ENCODE measurements at regions not wholly inside any gene's neighbourhood (a gene's known extent, or its start where the extent isn't known, plus 50 kb on each side); places are given as distances from the start of the nearest gene placed in this dataset.

DNA sequence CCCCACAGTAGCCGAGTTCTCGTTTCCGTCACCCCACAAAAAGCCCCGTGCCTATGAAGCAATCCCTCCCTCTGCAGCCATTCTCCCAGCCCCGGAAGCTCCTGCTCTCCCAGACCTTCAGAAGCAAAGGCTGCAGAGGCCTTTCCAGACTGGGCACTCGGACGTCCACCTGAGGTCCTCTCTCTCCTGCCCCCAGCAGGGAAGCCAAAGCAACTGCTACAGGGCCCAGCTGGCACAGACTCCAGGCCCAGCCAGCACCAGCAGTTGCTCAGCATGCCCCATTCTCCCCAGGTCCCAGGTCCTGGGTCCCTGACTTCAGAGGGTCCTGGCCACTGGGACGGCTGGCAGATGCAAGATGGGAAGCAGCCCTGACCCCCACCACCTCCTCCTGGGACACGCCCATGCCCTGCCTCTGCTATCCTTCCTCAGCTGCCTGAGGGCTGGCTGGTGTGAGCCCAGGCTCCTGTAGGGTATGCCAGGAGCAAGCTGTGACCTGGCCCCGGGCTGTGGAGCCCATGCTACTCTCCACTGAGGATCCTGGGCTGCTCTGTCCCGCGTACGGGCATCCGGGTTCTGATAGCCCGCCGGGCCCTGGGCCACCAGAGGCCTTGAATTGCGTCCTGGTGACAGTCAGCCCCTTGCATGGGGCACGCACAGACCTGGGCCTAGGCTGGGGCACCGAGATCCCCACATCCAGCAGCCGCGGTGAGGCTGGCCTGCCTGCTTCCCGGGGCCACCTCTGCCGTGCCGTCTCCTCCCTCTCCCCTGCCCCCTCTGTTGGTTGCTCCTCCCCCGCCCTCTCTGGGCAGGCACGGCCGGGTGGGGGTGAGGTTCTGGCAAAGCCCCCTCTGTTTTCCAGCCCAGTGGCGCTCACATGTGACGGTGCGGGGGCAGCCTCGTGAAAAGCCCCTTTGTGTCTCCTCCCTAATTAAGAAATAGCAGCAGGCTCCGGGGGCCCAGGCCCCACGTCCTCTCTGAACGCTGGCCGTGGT, 1310.3 kb downstream of the BRD1 start:
- H3K27me3 Mint-ChIP-seq, result no peaks in the 10 kb centered on the region
- H3K36me3 Mint-ChIP-seq, result no peaks in the 10 kb centered on the region
- H3K9me3 Mint-ChIP-seq, result no peaks in the 10 kb centered on the region
- peak overlapping the region in 1 of 4 donors; percentile 66 for H3K4me3 Mint-ChIP-seq
- H3K4me1 Mint-ChIP-seq, result no peaks in the 10 kb centered on the region
- H3K27ac Mint-ChIP-seq, result no peak overlapping the region

DNA sequence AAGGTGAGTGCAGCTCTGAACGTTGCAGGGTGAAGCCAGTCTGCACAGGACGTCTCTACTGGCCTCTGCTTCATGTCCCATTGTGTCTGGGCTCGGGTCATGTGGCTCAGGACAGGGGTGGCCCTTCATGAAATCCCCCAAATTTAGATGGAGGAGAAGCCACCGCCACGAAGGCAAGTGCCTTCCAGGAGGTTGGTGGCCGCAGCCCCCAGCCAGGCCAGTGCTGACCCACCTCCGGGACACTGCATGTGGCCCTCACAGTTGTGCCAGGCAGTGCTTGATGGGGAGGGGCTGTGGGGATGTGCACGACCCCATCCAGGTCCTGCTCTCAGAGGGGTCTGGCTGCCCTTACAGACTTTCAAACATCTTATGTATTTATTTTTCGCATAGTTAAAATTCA, 1311.1 kb downstream of the BRD1 start:
- Mint-ChIP-seq H3K4me1 (no peaks in the 10 kb centered on the region), H3K27ac (peak overlapping the region in 1 of 3 donors; percentile 5), H3K36me3 (no peaks in the 10 kb centered on the region), H3K9me3 (no peaks in the 10 kb centered on the region), H3K27me3 (no peaks in the 10 kb centered on the region), H3K4me3 (no peak overlapping the region)

DNA sequence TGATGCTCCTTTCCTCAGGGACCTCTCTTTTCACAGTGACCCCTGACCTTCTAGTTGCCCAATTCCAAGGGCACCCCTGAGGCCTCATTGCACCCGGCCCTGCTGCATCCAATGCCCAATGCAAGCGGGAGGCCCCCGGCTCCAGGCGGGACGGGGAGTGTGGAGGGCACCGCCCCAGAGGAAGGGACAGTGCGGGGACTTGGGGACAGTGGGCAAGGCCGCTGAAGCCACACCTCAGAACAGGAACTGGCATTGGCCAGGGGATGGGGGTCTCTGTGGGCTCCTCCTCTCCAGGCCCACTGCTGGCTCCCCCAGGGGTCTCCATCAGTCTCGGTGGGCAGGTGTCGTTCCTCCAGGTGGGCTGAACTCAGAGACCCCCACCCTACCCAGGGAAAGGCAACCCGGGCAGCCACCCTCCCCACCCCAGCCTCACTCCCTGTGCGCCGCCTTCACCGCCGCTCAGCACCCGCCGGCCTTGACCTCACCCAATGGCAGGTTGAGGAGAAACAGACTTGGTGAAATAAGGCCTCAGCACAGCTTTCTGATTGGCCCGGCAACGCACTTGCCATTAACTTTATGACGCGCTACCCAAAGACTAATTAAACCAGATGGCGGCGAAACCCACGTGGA, 1312.0 kb downstream of the BRD1 start:
- H3K4me3 Mint-ChIP-seq, result no peak overlapping the region
- no peaks in the 10 kb centered on the region for H3K4me1 Mint-ChIP-seq
- no peak overlapping the region for H3K27ac Mint-ChIP-seq
- H3K36me3 Mint-ChIP-seq, result no peaks in the 10 kb centered on the region
- H3K27me3 Mint-ChIP-seq, result no peaks in the 10 kb centered on the region
- H3K9me3 Mint-ChIP-seq, result no peaks in the 10 kb centered on the region

DNA sequence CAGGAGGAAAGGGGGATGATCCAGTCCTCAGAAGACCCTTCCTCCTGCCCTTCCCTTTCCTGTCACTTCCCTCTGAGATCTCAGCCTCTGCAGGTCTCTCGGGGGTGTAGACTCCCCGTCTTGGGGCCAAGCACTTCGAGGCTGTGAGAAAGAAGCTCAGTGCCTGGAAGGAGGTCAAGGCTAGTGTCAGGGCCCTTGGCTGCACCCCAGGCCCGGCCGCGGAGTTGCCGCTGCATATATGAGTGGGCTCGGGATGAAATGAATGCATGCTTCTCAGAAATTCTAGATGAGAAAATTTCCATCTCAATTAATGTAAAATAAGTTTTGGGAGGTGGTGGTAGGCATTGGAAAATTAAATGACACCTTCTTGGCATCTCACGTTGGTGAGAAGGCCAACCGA, 1313.7 kb downstream of the BRD1 start:
- no peak overlapping the region for H3K27ac Mint-ChIP-seq
- no peaks in the 10 kb centered on the region for H3K36me3 Mint-ChIP-seq
- no peaks in the 10 kb centered on the region for H3K4me1 Mint-ChIP-seq
- no peaks in the 10 kb centered on the region for H3K27me3 Mint-ChIP-seq
- no peak overlapping the region for H3K4me3 Mint-ChIP-seq
- H3K9me3 Mint-ChIP-seq, result no peaks in the 10 kb centered on the region

DNA sequence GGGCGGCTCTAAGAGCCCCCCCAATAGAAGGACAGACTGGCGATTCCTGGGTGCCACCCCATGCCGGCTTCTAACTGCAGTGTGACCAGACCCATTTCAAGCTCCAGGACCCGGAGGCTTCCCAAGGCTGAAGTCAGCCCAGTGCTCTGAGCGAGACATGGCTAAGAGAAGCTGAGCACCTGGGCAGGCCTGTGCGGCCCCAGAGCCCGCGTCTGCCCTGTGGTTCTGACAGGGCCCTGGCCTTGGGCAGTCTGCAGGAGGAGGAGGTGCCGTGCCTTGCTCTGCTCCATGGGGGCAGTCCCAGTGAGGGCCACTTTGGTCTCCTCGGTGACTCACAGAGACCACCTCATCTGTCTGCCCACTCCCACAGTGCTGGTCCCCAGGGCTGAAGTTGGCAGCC, 1314.2 kb downstream of the BRD1 start:
- Mint-ChIP-seq H3K4me3 (no peak overlapping the region), H3K27me3 (no peaks in the 10 kb centered on the region), H3K9me3 (no peaks in the 10 kb centered on the region), H3K4me1 (no peaks in the 10 kb centered on the region), H3K36me3 (no peaks in the 10 kb centered on the region), H3K27ac (no peak overlapping the region)

DNA sequence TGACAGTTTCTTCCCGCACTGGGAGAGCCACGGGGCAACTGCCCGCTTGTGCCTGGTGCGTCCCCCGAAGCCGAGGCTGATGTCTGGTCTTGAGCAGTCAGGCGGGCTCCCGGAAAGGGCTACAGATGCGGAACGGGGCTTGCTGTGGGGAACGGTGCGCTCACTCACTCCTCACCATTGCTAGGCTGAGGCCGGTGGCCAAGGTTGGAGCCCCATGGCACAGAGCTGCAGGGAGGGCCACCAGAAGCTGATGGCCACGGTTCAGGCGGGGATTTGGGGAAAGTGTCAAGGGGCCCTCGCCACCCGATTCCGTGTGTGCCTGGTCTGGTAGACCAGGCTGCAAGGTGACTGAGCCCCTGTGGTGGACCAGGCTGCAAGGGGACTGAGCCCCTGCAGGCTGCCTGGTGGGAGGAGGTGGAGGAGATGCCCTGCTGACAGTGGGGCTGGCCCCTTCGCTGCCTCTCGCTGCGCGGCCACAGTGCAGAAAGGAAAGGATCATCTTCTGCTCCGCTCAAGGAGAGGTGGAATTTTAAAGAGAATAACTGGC, 1315.8 kb downstream of the BRD1 start:
- no peak overlapping the region for H3K4me3 Mint-ChIP-seq
- no peak overlapping the region for H3K27ac Mint-ChIP-seq
- H3K27me3 Mint-ChIP-seq, result no peaks in the 10 kb centered on the region

DNA sequence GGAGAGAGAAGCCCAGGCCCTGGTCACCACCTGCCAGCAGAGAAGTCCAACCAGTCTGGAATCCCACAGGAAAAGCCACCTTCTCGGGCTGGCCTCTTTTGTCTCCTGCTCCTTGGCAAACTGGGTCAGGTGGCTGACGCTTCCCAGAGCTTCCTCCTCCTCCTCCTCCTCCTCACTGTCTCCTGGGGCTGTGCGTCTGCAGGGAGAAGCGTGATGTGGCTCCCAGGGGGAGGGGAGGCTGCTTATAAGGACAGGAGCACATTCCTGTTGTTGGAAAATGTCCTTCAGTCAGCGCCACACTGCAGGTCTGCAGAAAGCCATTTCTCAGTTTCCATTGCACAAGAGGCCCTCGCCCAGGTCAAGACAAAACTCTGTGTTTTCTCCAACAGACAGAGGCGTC, 1316.5 kb downstream of the BRD1 start:
- Mint-ChIP-seq H3K9me3 (no peaks in the 10 kb centered on the region), H3K4me3 (no peak overlapping the region), H3K27me3 (no peaks in the 10 kb centered on the region)

More for the DNA sequence above, 1315.8 kb downstream of the BRD1 start:
- Mint-ChIP-seq H3K9me3 (no peaks in the 10 kb centered on the region), H3K4me1 (no peaks in the 10 kb centered on the region), H3K36me3 (no peaks in the 10 kb centered on the region)

DNA sequence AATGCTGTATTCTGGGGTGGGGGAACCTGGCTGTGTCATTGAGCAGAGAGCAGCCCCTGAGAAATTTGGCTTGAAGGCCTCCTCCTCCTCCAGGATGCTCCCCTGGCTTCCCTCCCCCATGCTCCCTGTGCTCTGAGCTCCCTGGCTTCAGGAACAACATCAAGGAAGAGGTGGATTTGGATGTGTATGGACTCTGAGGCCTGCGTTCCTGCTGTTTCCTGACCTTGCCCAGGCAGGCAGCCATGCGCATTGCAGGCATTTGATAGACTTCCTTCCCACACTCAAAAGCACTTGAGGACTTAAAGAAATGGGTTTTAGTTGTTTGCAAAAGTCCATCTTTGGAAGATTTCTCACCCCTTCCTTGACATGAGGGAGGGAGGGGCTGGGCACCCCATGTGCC, 1317.1 kb downstream of the BRD1 start:
- Mint-ChIP-seq H3K27me3 (no peaks in the 10 kb centered on the region), H3K4me1 (no peaks in the 10 kb centered on the region), H3K9me3 (no peaks in the 10 kb centered on the region), H3K27ac (no peak overlapping the region), H3K36me3 (no peaks in the 10 kb centered on the region), H3K4me3 (no peak overlapping the region)

More for the DNA sequence above, 1316.5 kb downstream of the BRD1 start:
- Mint-ChIP-seq H3K27ac (no peak overlapping the region), H3K4me1 (no peaks in the 10 kb centered on the region), H3K36me3 (no peaks in the 10 kb centered on the region)

DNA sequence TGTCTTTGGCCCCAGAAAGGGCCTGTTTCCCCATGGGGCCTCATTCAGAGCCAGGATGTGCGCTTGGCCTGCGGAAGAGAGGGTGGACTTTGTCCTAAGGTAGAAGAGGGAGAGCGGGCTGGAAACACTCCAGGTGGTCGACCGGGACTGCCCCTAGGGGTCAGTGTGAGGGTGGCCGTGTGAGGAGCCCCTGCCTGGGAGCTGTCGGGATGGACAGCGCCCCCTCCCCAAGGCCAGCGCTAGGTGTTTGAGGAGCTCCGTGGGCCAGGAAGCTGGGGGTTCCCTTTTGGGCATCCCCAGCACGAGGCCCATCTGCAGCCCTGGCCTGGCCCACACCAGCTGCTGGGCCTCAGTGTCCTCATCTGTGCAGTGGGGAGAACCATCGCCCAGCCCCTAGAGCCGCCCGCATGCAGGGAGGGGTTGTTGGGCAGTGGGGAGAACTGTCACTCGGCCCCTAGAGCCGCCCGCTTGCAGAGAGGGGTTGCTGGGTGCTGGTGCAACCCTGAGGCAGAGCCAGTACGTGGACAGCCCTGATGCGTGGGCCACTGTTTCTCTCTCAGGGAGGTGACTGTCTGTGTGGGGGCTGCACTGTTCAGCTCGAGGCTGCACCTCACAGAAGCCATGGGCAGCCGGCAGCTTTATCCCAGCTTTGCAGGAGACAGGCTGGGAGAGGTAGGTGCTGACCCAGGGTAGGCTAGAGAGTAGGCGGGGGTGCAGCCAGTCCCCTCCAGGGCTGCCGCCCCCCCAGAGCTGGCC, 1319.9 kb downstream of the BRD1 start:
- Mint-ChIP-seq H3K4me1 (no peaks in the 10 kb centered on the region), H3K4me3 (no peak overlapping the region), H3K27me3 (peaks cover 1% of the 10 kb centered on the region), H3K27ac (no peak overlapping the region), H3K36me3 (no peaks in the 10 kb centered on the region), H3K9me3 (no peaks in the 10 kb centered on the region)

DNA sequence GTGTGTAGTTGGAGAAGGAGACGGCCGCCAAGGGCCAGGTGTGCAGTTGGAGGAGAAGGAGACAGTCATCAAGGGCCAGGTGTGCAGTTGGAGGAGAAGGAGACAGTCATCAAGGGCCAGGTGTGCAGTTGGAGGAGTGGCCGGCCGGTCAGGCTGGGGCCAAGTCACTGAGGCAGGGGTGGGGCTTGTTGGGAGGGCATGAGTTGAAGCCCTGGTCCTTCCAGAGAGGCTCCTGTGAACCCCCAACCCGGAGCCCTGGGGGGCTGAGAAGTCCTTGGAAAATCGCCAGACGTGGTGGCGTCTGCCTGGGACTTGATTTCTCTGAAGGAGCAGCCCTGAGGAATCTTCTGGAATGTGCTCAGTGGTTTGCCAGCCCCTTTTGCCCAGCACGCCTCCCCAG, 1320.5 kb downstream of the BRD1 start:
- Mint-ChIP-seq H3K9me3 (no peaks in the 10 kb centered on the region), H3K27me3 (peaks cover 1% of the 10 kb centered on the region), H3K36me3 (no peaks in the 10 kb centered on the region), H3K4me3 (no peak overlapping the region), H3K4me1 (no peaks in the 10 kb centered on the region), H3K27ac (no peak overlapping the region)

DNA sequence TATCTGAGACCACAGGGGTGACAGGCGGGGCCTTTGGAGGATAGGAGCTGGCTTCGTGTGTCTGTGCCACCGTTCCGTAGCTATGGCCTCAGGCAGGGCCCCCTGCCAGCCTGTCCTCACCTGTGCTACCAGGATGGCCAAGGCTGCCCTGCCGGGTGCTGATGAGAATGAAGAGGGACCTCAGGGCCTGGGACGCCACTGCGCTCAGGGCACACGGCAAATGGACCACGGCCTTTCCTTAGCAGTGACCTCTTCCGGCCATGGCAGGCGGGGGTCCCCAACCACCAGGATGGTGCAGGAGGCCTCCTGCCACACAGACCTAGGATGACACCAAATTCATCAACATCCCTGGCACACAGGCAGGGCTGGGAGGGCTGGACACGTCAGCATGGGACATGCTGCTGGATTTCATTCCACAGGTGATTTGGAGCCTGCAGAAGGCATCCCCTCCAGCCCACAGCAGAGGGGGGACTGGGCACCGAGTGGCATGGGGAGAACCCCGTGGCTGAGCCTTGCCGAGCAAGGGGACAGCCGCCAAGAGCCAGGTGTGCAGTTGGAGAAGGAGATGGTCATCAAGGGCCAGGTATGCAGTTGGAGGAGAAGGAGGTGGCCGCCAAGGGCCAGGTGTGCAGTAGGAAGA, 1321.0 kb downstream of the BRD1 start:
- H3K36me3 Mint-ChIP-seq, result no peaks in the 10 kb centered on the region
- H3K27me3 Mint-ChIP-seq, result peaks cover 1% of the 10 kb centered on the region
- H3K4me1 Mint-ChIP-seq, result no peaks in the 10 kb centered on the region
- H3K4me3 Mint-ChIP-seq, result no peak overlapping the region
- H3K9me3 Mint-ChIP-seq, result no peaks in the 10 kb centered on the region
- H3K27ac Mint-ChIP-seq, result no peak overlapping the region

DNA sequence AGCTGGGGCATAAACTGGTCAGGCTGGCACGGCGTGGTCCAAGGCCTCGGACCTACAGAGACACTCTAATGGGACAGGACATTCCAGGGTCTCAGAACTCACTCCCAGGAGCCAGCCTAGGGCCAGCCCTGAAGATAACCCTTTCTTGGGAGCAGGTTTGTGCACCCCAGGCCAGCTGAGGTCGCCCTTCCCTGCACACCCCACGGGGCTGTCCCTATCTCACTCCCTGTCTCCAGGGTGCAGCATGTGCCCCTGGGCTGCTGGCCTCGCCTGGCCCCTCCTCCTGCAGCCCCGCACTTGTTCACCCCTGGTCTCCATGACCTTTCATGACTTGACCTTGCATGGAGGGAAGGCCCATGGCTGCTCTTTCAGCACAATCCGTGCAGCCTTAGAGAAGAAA, 1321.8 kb downstream of the BRD1 start:
- H3K27ac Mint-ChIP-seq, result peak overlapping the region in 1 of 3 donors; percentile 43
- H3K9me3 Mint-ChIP-seq, result no peaks in the 10 kb centered on the region
- peaks cover 1% of the 10 kb centered on the region for H3K27me3 Mint-ChIP-seq
- H3K4me3 Mint-ChIP-seq, result no peak overlapping the region
- no peaks in the 10 kb centered on the region for H3K4me1 Mint-ChIP-seq
- H3K36me3 Mint-ChIP-seq, result no peaks in the 10 kb centered on the region

DNA sequence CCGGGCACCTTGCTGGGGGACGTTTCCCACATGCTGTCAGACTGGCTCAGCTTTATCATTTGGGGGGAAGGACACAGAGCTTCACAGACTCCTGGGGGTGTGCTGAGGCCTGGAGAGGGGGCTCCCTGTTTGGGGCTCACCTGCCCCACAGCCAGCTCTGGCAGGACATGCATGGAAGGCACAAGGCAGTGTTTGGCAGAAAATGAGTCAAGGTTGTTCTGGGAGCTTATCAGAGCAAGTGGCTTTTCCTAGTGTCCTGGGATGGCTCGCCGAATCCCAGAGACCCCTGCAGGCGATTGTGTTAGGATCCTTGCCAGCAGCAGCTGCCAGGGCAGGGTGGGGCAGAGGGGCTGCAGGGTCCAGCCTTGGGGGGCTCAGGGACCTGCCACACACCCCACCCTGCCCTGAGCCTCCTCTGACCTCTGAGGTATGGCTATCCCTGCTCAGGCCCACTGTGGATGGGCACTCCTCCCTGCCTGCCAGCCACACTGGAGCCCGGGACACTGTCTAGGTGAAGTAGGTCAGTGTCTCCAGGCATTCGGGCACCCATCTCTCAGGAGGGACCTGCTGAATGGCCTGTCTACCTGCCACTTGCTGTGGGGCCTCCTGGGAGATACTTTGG, 1323.0 kb downstream of the BRD1 start:
- Mint-ChIP-seq H3K9me3 (no peaks in the 10 kb centered on the region), H3K4me1 (no peaks in the 10 kb centered on the region), H3K27ac (no peak overlapping the region), H3K36me3 (no peaks in the 10 kb centered on the region), H3K4me3 (no peak overlapping the region), H3K27me3 (peaks cover 1% of the 10 kb centered on the region)

DNA sequence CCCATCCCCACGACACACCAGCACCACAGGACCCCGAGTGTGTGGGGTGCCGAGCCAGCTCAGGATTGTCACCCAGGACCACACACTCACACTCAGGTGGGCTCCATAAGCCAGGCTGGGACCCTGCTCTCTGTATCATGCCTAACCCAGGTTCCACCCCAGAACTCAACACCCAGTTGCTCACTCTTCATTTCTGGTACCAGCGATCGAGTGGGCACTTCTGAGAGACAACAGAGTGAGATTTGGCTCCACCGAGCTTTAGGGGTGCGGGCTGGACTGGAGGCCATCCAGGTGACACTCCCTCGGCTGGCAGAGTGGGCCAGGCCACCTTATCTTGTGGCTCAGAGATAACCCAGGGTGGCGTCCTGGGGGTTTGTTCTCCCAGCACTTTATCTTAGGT, 1323.8 kb downstream of the BRD1 start:
- Mint-ChIP-seq H3K4me3 (no peak overlapping the region), H3K27ac (no peak overlapping the region), H3K9me3 (no peaks in the 10 kb centered on the region), H3K36me3 (no peaks in the 10 kb centered on the region), H3K27me3 (peaks cover 1% of the 10 kb centered on the region), H3K4me1 (no peaks in the 10 kb centered on the region)
